Germinal center (tissue), 1 donor: ENCODE measurements at regions not wholly inside any gene's neighbourhood (a gene's known extent, or its start where the extent isn't known, plus 50 kb on each side); places are given as distances from the start of the nearest gene placed in this dataset.
"Not testable (repeated sequence)": the region's sequence is repeated elsewhere in the genome, so short reads cannot be mapped to it uniquely, and the experiment has no call there.

Source experiments
- DNase-seq: peaks from one replicate; pipeline ENCODE4 v3.0.0; 2012; ENCODE audit warnings: mixed read lengths, low spot score

DNA sequence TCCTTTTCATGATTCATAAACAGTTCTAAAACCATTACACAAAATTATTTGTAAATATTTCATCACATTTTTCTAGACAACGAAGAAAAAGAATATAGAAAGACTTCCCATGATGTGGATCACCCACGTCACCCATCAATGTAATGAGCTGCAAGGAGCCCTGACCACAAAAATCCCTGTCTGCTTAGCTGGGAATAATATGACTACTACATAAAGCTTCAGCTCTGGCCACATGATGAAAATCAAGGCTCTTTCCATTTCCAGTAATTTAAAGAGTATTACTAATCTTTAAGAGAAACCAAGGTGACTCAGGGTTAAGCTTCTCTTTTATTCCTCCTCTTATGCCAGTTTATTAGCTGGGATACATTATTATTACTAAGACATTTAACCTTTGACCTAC lies 180.8 kb upstream of the CACNA2D1 start:
- DNase-seq: no peak

DNA sequence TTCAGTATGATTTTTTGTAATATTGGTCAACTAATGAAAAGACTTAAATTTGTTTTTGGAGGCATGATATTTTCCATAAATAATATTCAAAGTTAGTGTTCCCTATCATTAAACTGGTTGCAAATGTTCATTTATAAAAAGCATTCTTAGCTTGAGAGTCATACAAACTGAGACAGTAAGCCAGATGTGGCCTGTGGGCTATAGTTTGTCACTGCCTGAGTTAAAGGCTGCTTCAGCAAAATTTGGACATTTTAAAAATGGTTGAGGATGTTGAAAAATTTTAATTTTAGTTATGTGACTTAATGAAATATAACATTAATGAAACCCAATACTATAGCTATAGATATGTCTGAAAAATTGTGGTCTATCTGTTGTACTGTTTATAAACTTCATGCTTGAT lies 180.2 kb upstream of the CACNA2D1 start:
- no peak for DNase-seq

DNA sequence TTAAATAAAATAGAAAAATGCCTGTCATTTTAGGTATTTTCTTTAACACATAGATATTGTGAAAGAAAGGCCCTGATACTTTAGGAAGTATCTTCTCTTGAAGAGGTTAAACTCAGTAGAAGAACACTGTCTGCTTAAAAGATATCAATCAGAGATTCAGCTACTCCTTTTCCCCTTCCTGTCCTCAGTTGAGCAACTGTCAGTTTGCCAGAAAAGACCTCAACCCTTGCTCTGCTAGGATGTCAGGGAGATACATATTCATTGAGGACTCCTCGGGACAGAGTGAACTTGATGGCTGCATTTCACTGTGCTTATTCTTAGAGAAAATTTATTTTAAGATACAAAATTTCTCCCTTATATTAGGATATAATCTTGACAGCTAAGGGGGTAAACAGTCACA lies 173.6 kb upstream of the CACNA2D1 start:
- DNase-seq: no peak

DNA sequence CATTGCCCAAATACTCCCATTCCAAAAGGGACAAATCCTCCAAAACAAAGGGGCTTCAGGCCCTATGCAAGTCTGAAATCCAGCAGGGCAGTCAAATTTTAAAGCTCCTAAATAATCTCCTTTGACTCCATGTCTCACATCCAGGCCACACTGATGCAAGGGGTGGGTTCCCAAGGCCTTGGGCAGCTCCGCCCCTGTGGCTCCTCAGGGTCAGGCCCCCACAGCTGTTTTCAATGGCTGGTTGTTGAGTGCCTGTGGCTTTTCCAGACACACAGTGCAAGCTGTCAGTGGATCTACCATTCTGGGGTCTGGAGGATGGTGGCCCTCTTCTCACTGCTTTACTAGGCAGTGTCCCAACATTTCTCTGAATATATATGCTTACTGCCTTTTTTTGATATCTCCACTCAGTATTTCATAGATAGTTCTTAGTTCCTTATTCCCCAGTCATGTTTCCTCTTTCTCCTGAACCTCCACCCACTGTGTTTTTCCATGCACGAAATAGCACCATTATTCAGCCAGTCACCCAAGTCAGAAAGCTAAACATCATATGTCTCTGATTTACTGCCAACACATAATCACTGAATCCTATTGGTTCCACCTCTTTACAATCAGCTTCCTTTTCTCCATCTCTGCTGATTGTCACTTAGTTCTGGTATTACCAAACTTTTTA lies 172.6 kb upstream of the CACNA2D1 start:
- no peak for DNase-seq

DNA sequence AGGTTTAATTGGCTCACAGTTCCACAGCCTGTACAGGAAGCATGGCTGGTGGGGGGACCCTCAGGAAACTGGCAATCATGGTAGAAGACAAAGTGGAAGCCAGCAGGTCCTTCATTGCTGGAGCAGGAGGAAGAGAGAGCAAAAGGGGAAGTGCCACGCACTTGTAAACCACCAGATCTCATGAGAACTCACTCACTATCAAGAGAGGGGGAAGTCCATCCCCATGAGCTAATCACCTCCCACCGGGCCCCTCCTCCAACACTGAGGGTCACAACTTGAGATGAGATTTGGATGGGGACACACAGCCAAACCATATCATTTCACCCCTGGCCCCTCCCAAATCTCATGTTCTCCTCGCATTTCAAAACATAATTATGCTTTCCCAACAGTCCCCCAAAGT lies 171.9 kb upstream of the CACNA2D1 start:
- DNase-seq: no peak

DNA sequence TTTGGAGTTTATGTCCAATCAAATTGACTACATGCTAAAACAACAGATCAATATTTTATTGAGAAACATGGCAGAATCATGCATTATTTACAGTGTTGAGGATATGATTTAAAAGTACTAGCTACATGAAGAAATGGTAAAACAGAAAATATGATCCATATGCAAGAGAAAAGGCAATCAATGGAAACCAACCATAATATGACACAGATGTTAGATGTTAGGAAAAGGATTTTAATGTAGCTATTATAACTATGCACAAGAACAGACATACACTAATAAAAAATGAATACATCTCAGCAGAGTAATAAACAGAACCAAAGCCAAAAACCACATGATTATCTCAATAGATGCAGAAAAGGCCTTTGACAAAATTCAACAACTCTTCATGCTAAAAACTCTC lies 166.2 kb upstream of the CACNA2D1 start:
- no peak for DNase-seq

DNA sequence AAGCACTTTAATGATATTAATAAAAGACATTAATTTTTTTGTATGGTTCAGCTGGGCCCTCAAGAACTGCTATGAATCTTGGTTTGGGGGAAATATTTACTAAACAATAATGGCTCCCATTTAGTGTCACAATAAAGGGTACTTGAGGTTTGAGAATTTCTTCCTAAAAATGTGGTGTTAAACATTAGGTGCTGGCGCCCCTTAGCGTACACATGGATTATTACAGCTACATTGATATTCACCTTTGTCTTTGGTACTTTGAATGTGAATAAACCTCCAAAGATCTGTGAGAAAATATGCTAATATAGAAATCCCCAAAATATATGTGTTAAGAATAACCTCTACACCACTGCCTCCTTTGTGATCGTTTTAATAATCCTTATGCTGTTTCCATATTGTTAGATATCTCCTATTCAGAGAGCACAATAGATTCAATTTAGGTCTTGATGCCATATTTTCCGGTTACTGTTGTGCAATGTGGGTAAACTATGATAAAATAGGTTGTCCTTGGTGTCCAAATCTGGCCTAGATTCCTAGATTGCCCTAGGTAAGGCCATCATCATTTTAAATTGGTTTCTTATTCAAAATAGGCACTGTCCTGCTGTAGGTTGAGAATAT lies 161.8 kb upstream of the CACNA2D1 start:
- DNase-seq: no peak

DNA sequence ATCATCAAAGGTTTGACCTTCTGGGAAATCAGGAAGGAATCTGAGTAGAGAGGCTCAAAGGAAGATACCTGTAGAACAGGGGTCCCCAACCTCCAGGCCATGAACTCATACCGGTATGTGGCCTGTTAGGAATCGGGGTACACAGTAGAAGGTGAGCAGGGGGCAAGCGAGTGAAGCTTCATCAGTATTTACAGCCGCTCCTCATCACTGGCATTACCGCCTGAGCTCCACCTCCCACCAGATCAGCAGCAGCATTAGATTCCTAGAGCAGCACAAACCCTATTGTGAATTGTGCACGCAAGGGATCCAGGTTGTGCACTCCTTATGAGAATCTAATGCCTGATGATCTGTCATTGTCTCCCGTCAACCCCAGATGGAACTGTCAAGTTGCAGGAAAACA lies 158.5 kb upstream of the CACNA2D1 start:
- DNase-seq: no peak

DNA sequence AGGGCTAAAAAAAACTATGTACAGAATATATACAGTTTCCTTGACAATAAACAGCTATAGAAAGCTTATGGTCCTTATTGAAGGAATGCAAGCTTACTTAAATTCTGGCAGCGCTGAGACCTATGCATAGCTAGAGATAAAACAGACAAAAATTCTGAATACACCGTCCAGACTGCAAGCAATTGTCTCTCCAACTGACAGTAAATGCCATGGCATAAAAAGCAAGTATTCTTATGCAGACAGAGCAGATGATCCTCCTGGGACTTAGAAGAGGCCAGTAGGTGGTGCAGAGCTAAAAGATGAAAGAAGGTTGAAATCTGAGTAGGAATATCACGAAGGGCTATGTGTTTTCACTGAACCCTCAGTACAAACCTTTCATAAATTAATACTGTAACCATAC lies 157.0 kb upstream of the CACNA2D1 start:
- DNase-seq: no peak

DNA sequence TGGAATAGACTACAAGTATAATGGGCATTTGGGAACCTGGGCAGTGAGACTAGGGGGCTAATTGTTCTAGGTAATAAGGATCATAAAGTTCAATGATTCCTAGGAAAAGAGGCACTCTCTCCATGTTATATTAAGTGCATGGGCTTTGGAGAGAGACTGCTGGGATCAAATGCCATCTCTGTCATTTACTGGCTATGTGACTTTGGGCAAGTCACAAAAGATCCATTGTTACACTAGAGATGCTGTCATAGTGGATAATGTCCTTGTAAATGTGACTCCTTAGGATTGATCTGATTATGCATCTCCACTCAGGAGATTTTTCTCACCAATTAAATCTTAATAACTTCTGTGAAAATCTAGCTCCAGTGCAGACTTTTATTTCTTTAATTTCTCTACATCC lies 156.3 kb upstream of the CACNA2D1 start:
- no peak for DNase-seq

DNA sequence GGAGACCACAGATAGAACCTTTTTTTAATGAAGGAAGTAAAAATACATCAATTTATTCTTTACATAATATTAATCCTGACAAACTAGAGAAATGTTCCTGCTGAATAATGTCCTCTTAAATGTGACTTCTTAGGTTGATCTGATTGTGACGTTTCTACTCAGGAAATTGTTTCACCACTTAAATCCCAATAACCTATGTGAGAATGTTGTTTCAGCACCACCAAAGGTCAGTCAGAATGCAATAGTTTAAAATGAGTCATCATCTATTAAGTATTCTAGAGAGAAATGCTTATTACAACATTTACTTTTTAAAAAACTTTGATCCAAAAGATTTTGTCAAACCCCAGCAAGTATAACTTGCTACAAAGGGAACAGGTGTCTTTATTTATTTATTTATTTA lies 155.4 kb upstream of the CACNA2D1 start:
- DNase-seq: no peak

DNA sequence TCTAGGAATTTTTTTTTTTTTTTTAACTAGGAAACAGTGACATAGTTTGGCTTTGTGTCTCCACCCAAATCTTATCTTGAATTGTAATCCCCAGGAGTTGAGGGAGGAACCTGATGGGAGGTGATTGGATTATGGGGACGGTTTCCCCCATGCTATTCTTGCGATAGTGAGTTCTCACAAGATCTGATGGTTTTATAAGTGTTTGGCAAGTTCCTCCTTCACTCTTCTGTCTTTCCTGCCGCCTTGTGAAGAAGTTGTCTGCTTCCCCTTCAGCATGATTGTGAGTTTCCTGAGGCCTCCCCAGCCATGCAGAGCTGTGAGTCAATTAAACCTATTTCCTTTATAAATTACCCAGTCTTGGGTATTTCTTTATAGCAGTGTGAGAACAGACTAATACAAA lies 152.2 kb upstream of the CACNA2D1 start:
- not testable (repeated sequence) for DNase-seq

DNA sequence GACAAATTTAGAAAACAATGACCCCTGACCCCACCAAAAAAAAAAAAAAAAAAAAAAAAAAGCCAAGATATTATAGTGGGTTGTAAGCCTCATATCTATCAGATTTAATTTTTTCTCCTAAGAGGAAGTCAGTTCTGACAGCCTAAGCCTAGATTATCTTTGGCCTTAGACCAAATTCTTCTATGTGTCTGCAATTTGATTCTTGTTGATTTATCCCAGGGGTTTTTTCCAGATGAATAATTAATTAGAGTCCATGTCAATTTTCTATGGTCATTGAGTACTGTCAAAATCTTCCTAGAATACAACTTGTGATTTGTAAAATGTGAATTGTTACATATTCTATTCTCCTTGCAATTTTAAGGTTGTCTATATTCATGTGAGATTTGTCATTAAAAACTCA lies 151.6 kb upstream of the CACNA2D1 start:
- DNase-seq: no peak

DNA sequence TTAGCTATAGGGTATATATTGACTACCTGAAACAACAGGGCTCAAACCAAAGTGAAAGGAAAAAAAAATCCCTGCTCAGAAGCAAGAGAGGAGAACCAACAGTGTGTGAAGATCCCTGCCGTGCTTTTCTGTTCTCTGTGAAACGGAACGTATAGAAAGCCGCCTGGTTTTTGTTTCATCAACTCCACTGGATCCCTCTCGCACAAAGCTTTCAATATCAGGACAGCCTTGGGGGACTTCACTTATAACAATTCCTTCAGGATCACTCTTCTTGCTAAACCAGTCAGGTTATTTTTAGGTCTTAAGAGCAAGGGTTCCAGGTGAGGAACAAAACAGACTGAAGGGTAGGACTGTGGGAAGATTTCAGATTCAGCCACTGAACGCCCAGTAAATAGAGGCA lies 151.1 kb upstream of the CACNA2D1 start:
- DNase-seq: no peak

DNA sequence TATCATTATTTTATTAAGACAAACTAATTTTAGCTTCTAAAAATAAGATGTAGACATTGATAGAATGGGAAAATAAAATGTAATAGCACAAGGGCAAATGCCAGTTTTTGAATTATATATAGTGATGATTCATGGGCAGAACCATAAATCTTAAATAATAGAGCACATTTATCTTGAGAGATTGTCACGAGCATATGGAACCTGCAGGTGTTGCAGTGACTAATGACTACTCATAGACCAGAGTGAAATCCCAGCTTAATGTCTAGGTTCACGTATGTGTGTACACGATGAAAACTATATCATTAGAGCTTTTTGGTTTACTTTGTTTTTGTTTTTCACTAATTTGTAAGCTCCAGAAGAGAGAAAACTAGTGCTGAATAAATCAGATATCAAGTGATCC lies 150.2 kb upstream of the CACNA2D1 start:
- no peak for DNase-seq

DNA sequence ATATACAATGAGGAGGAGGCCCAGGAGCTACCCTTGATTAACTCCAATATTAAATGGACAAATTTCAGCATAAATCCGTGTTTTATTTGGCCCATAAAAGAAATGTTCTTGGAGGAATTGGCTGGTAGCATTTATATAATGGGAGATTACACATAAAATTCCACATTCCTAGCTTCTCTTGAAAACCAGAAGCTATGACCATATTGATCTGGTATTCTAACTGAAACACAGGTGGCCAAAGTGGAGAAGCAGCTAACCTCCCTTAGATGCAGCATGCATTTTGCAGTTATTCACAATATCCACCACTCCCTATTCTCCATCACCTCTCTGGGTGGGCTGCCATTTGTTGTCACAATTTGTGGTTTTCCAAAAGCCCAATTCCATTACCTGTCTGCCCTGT lies 148.8 kb upstream of the CACNA2D1 start:
- no peak for DNase-seq

DNA sequence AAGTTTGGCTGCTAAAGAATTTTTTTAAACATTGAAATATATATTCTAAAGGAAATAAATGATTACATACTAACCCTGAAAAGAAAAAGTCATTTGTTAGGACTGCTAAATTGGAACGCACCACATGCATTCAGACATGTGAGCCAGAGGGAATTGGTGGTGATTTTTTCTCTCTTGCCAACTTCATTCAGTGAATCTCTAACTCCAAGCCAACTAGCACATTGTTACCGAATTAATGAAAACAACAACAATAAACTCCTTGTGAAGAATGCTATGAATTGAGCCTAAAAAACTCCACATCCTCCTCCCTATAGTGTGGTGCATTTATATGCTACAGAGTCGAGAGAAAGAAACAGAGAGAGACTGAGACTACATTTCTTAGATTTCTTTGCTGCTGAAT lies 135.5 kb upstream of the CACNA2D1 start:
- DNase-seq: no peak

DNA sequence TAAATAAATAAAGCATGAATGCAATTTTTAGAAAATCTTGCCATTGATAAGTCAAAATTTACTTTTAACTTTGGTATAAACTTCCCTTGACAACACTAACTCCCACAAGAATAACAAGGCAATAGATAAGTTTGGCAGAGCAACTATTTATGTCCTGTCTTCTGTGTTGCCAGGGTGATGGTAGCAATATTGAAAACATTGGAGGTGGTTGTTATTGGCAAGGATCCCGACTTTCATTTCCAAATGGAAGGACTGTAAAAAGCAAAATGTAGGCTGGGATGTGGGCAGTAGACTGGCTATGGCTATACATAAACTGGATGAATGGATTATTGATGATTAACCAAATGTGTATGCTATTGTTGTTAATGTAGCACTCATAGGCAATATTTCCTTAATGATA lies 134.9 kb upstream of the CACNA2D1 start:
- no peak for DNase-seq

DNA sequence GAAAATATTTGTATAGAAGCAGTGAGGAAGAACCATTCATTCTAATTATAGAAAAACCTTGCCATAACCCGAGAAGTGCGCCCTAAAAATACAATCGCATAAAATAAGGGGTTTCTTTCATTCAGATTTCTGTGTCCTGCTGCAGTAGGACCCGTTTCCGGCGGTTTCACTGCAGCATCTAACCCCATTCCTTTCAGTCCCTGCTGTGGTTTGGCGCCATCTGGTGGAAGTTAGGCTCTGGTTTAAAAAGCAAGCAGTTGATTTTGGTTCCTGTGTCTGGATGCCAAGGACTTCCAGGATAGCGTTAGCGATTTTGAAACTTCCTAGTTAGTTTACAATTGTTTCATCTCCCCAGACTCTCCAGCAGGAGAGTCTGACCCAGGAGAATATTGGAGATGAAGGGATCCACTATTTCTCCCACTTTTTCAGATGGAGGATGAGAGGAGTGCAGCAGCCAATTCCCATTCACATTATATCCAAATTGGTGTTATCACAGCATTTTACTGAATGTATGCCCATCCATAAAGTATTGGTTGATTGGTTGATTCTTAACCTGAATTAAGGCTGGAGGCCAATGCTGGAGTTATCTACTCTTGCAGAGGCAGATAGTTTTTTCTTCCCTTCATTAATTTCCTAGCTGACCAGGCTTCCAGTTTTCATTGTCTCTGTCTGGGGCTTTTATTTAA lies 128.8 kb upstream of the CACNA2D1 start:
- peak; percentile 55 for DNase-seq

DNA sequence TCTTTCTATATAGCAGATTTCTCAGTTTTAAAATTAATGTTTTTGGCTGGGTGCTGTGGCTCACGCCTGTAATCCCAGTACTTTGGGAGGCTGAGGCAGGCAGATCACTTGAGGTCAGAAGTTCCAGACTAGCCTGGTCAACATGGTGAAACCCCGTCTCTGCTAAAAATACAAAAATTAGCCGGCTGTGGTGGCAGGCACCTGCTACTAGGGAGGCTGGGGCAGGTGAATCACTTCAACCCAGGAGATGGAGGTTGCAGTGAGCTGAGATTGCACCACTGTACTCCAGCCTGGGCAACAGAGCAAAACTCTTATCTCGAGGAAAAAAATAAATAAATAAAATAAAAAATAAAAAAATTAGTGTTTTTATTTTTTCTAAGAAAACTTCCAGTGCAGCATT lies 127.5 kb upstream of the CACNA2D1 start:
- DNase-seq: not testable (repeated sequence)

DNA sequence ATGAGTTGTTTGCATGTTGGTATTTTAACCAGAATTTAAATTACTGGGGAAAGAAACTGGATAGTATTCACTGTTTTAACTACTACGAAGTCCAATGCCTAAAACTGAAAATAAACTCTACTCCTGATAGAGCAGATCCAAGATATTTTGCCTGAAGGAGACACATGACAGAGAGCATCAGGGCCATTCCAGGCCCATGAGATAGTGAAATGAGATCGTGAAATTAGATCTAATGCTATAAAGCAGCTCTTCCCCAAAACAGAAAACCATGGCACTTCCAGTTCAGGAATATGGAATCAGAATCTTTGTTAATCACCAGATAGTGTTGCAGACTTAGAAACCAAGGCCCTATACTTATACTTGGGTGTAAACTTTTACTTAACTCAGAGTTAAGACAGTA lies 124.3 kb upstream of the CACNA2D1 start:
- DNase-seq: no peak

DNA sequence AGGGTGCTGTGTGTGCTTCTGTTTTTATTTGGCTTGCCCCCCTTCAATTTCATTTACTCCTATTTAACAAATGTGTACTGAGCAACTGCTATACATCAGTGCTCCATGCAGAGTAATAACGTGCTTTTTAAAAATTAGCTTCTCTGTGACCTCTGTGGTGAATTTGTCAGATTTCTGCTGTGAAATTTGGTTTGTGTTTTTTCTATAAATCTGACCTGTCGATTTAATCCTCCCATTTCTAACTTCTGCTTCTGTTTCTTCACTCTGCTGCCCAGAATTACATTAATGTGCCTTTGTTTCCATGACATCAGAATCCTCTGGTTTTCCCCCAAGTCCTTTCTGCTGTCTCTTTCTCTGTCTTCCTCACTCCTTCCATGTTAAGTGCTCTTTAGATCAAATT lies 123.8 kb upstream of the CACNA2D1 start:
- DNase-seq: no peak

DNA sequence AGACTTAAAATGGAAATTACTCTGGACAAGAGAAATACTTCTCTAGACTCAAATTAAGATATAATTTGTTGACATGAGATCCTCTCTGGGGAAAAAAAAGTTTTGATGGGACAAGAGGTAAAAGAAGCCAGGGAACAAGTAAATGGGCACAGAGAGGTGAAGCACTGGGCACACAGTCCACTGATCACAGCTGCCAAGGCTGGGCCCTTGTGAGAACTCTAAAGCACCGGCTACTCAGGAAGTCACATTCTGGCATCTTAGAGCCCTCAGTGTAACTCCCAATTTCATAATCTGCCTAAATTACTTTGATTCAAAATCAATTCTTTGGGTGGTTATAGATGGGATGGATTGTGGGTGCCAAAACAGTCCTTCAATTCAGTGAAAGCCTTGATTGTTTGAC lies 123.2 kb upstream of the CACNA2D1 start:
- no peak for DNase-seq
